K562 (cell line): ENCODE measurements at regions not wholly inside any gene's neighbourhood (a gene's known extent, or its start where the extent isn't known, plus 50 kb on each side); places are given as distances from the start of the nearest gene placed in this dataset.

Experiments used
- CTCF ChIP-seq, 3 experiments: IDR thresholded peaks in 2 of 3; conservative IDR thresholded peaks in 1 of 3; 2 replicates each; pipeline ENCODE4 v1.5.1; 2011 to 2012; ENCODE audit warnings: low read length in 3 of 3, mild to moderate bottlenecking in 3 of 3, control low read depth in 2 of 3, improper control_type of control experiment in 1 of 3, inconsistent platforms in 1 of 3, low read depth in 1 of 3, mixed read lengths in 1 of 3, moderate library complexity in 1 of 3; ENCODE audit not compliant: insufficient read depth in 2 of 3
- HDAC1 ChIP-seq, 2 experiments: fragments of 450-650 bp; IDR thresholded peaks; 2 replicates each; pipeline ENCODE4 v1.6.1; 2016 to 2017; ENCODE audit warnings: inconsistent platforms in 1 of 2, mild to moderate bottlenecking in 1 of 2, moderate library complexity in 1 of 2
- JUN ChIP-seq, 2 experiments: sonication (generic) in 1 of 2; formaldehyde crosslinking in 1 of 2; IDR thresholded peaks; 2 replicates each; pipeline versions ENCODE4 v1.6.1 to v1.8.0; 2012 to 2022; ENCODE audit warnings: borderline replicate concordance in 2 of 2, mild to moderate bottlenecking in 2 of 2, improper control_type of control experiment in 1 of 2, low read depth in 1 of 2, low read length in 1 of 2, missing genetic modification reagents in 1 of 2
- LARP7 ChIP-seq: fragments of 450-650 bp; IDR thresholded peaks from 2 replicates; pipeline ENCODE4 v1.6.1; 2016
- MXI1 ChIP-seq: IDR thresholded peaks from 2 replicates; pipeline ENCODE4 v1.6.1; 2011; ENCODE audit warnings: low read depth, mild to moderate bottlenecking, improper control_type of control experiment, low read length
- MYC ChIP-seq, 2 experiments: fragments of 250-450 bp in 1 of 2; sonication (Bioruptor Pico) in 1 of 2; IDR thresholded peaks; 2 replicates each; pipeline versions ENCODE4 v1.5.1 to v1.6.1; 2012 to 2021; ENCODE audit warnings: low read depth in 2 of 2, borderline replicate concordance in 1 of 2, improper control_type of control experiment in 1 of 2, low read length in 1 of 2, mild to moderate bottlenecking in 1 of 2, moderate library complexity in 1 of 2
- NR2C2 ChIP-seq, 2 experiments: fragments of 200-800 bp in 1 of 2; sonication (Bioruptor generic) in 1 of 2; sonication (generic) in 1 of 2; formaldehyde crosslinking in 1 of 2; IDR thresholded peaks; 2 replicates each; pipeline versions ENCODE4 v1.6.1 to v1.8.0; 2016 to 2022; ENCODE audit warnings: mild to moderate bottlenecking in 1 of 2, missing compliant biosample characterization in 1 of 2, missing genetic modification characterization in 1 of 2, missing genetic modification reagents in 1 of 2
- SIN3A ChIP-seq, 2 experiments: fragments of 150-350 bp in 1 of 2; IDR thresholded peaks; 2 replicates each; pipeline ENCODE4 v1.6.1; 2011 to 2016; ENCODE audit warnings: borderline replicate concordance in 2 of 2, low read depth in 2 of 2, low read length in 2 of 2, mild to moderate bottlenecking in 2 of 2, moderate library complexity in 2 of 2; ENCODE audit not compliant: control insufficient read depth in 1 of 2
- SREBF2 ChIP-seq: sonication (generic); formaldehyde crosslinking; IDR thresholded peaks from 2 replicates; pipeline ENCODE4 v1.4.0; 2020; ENCODE audit warnings: mild to moderate bottlenecking, missing genetic modification reagents
- XRCC3 ChIP-seq: fragments of 450-650 bp; IDR thresholded peaks from 2 replicates; pipeline ENCODE4 v1.6.1; 2017; ENCODE audit warnings: mild to moderate bottlenecking, moderate library complexity
- ZBTB43 ChIP-seq: sonication (generic); formaldehyde crosslinking; IDR thresholded peaks from 2 replicates; pipeline ENCODE4 v1.8.0; 2023; ENCODE audit warnings: mild to moderate bottlenecking, missing genetic modification reagents
- ZNF311 ChIP-seq: fragments of 250-450 bp; sonication (Bioruptor Pico); IDR thresholded peaks from 2 replicates; pipeline ENCODE4 v1.4.0; 2020; ENCODE audit warnings: mild to moderate bottlenecking, moderate library complexity

GRCh38 chr13:64648293-64648692, 2581.8 kb downstream of the PCDH9 start:
- no peak for TF ChIP-seq SREBF2 (CRISPR knock-in tag)
- no peak for TF ChIP-seq CTCF (IDR thresholded peaks at IDR 0.05 in 2 of 3, conservative IDR thresholded peaks at IDR 0.05 in 1 of 3; ENCODE audit: insufficient read depth in 2 of 3, low read depth in 1 of 3, low read length in 3 of 3)
- TF ChIP-seq JUN (IDR thresholded peaks at IDR 0.05; ENCODE audit: borderline replicate concordance, low read depth, low read length) = no peak
- TF ChIP-seq JUN (CRISPR knock-in tag; IDR thresholded peaks at IDR 0.05; ENCODE audit: borderline replicate concordance) = no peak
- TF ChIP-seq XRCC3 = no peak
- no peak for TF ChIP-seq ZBTB43 (CRISPR knock-in tag)
- no peak for TF ChIP-seq MYC (IDR thresholded peaks at IDR 0.05; ENCODE audit: low read depth, low read length)
- no peak for TF ChIP-seq MYC (CRISPR knock-in tag; IDR thresholded peaks at IDR 0.05; ENCODE audit: borderline replicate concordance, low read depth)
- no peak for TF ChIP-seq LARP7
- no peak for TF ChIP-seq HDAC1 (IDR thresholded peaks at IDR 0.05)
- no peak for TF ChIP-seq SIN3A (IDR thresholded peaks at IDR 0.05; ENCODE audit: borderline replicate concordance in 2 of 2, control insufficient read depth in 1 of 2, low read depth in 2 of 2, low read length in 2 of 2)
- TF ChIP-seq ZNF311 = no peak
- TF ChIP-seq MXI1 = no peak
- TF ChIP-seq NR2C2 (CRISPR knock-in tag; IDR thresholded peaks at IDR 0.05) = no peak
- TF ChIP-seq NR2C2 (tag; IDR thresholded peaks at IDR 0.05) = no peak
